ENCODE measurements at regions not wholly inside any gene's neighbourhood (a gene's known extent, or its start where the extent isn't known, plus 50 kb on each side); places are given as distances from the start of the nearest gene placed in this dataset.

DNA sequence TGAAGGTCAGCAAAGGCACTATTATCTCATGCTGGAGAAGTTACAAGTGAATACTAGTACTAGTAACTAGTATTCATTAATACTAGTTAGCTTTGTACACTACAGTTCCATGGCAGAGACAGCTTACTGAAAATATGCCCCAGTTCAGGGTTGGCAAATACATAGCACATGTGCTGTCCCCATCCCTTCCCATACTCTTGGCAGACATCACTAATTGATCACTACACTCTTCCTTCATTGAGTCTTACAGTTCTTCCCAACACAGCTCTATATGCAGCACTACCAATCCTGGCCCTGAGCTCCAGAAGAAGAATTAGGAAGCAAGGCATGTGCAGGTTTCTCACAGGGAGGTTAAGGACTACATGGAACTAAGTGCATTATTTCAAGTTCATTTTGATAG is 168.3 kb upstream of the EEA1 start:
- Histone ChIP-seq H3K9me2 (ENCODE audit: insufficient read depth, low read length) (no peaks in the 10 kb centered on the region), H3K27ac (ENCODE audit: low read length) (no peak overlapping the region), H3K36me3 (ENCODE audit: insufficient read depth, low read length) (no peaks in the 10 kb centered on the region)

DNA sequence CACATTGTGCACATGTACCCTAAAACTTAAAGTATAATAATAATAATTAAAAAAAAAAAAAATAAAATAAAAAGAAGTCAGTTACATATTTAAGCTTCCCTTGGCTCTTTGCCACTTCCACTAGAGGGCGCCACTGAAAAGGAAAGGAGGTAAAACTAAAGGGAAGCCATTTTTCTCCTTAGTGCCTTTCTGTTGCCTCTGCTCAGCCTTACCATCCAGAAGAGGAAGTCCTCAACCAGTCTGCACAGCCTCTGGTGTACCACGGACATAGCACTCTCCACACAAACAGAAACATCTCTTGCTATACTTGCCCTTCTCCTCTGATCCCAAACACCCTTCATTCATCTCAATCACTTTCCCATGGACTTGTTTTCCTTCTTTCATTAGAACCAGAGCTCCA is 169.0 kb upstream of the EEA1 start:
- no peak overlapping the region for H3K9ac ChIP-seq (ENCODE audit: low read length)
- no peak overlapping the region for H3K4me2 ChIP-seq (ENCODE audit: low read length)
- TF ChIP-seq SMC3 (conservative IDR thresholded peaks at IDR 0.05; ENCODE audit: poor library complexity) (no peak), RAD21 (conservative IDR thresholded peaks at IDR 0.05) (no peak), TAF1 (IDR thresholded peaks at IDR 0.05; ENCODE audit: low read depth) (no peak), POLR2AphosphoS5 (IDR thresholded peaks at IDR 0.05) (no peak), MXI1 (conservative IDR thresholded peaks at IDR 0.05; ENCODE audit: poor library complexity, severe bottlenecking) (no peak), EZH2 (IDR thresholded peaks at IDR 0.05; ENCODE audit: borderline replicate concordance, insufficient read depth, low read length, poor library complexity, severe bottlenecking) (no peak), EP300 (conservative IDR thresholded peaks at IDR 0.05; ENCODE audit: poor library complexity, severe bottlenecking) (no peak)
- TF ChIP-seq, protein P1, sequence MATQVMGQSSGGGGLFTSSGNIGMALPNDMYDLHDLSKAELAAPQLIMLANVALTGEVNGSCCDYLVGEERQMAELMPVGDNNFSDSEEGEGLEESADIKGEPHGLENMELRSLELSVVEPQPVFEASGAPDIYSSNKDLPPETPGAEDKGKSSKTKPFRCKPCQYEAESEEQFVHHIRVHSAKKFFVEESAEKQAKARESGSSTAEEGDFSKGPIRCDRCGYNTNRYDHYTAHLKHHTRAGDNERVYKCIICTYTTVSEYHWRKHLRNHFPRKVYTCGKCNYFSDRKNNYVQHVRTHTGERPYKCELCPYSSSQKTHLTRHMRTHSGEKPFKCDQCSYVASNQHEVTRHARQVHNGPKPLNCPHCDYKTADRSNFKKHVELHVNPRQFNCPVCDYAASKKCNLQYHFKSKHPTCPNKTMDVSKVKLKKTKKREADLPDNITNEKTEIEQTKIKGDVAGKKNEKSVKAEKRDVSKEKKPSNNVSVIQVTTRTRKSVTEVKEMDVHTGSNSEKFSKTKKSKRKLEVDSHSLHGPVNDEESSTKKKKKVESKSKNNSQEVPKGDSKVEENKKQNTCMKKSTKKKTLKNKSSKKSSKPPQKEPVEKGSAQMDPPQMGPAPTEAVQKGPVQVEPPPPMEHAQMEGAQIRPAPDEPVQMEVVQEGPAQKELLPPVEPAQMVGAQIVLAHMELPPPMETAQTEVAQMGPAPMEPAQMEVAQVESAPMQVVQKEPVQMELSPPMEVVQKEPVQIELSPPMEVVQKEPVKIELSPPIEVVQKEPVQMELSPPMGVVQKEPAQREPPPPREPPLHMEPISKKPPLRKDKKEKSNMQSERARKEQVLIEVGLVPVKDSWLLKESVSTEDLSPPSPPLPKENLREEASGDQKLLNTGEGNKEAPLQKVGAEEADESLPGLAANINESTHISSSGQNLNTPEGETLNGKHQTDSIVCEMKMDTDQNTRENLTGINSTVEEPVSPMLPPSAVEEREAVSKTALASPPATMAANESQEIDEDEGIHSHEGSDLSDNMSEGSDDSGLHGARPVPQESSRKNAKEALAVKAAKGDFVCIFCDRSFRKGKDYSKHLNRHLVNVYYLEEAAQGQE (IDR thresholded peaks at IDR 0.05; ENCODE audit: borderline replicate concordance): no peak
- TF ChIP-seq, protein P2, sequence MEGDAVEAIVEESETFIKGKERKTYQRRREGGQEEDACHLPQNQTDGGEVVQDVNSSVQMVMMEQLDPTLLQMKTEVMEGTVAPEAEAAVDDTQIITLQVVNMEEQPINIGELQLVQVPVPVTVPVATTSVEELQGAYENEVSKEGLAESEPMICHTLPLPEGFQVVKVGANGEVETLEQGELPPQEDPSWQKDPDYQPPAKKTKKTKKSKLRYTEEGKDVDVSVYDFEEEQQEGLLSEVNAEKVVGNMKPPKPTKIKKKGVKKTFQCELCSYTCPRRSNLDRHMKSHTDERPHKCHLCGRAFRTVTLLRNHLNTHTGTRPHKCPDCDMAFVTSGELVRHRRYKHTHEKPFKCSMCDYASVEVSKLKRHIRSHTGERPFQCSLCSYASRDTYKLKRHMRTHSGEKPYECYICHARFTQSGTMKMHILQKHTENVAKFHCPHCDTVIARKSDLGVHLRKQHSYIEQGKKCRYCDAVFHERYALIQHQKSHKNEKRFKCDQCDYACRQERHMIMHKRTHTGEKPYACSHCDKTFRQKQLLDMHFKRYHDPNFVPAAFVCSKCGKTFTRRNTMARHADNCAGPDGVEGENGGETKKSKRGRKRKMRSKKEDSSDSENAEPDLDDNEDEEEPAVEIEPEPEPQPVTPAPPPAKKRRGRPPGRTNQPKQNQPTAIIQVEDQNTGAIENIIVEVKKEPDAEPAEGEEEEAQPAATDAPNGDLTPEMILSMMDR (IDR thresholded peaks at IDR 0.05; ENCODE audit: poor library complexity, severe bottlenecking): no peak
- H3K4me3 ChIP-seq (ENCODE audit: low read length): no peak overlapping the region
- H3K27me3 ChIP-seq (ENCODE audit: insufficient read depth, low read depth, low read length): no peaks in the 10 kb centered on the region
- H4K20me1 ChIP-seq (ENCODE audit: insufficient read depth): no peaks in the 10 kb centered on the region
- no peaks in the 10 kb centered on the region for H3K9me2 ChIP-seq (ENCODE audit: insufficient read depth, low read length)
- no peak overlapping the region for H2AFZ ChIP-seq (ENCODE audit: low read depth, low read length)
- no peaks in the 10 kb centered on the region for H3K9me3 ChIP-seq (ENCODE audit: low read length)
- no peaks in the 10 kb centered on the region for H3F3A ChIP-seq (ENCODE audit: insufficient read depth, low read length, poor library complexity, severe bottlenecking)
- no peaks in the 10 kb centered on the region for H3K36me3 ChIP-seq (ENCODE audit: insufficient read depth, low read length)
- no peaks in the 10 kb centered on the region for H3K79me2 ChIP-seq (replicated peaks; ENCODE audit: insufficient read depth, low read length)
- no peak overlapping the region for H3K27ac ChIP-seq (ENCODE audit: low read length)

More for the DNA sequence above, 168.3 kb upstream of the EEA1 start:
- Histone ChIP-seq H2AFZ (ENCODE audit: low read depth, low read length) (no peak overlapping the region), H4K20me1 (ENCODE audit: insufficient read depth) (no peaks in the 10 kb centered on the region), H3F3A (ENCODE audit: insufficient read depth, low read length, poor library complexity, severe bottlenecking) (no peaks in the 10 kb centered on the region), H3K4me3 (ENCODE audit: low read length) (no peak overlapping the region), H3K79me2 (replicated peaks; ENCODE audit: insufficient read depth, low read length) (no peaks in the 10 kb centered on the region), H3K4me2 (ENCODE audit: low read length) (no peak overlapping the region), H3K9me3 (ENCODE audit: low read length) (no peaks in the 10 kb centered on the region), H3K27me3 (ENCODE audit: insufficient read depth, low read depth, low read length) (no peaks in the 10 kb centered on the region), H3K9ac (ENCODE audit: low read length) (no peak overlapping the region)
- TF ChIP-seq, protein P1 (IDR thresholded peaks at IDR 0.05; ENCODE audit: borderline replicate concordance): no peak
- TF ChIP-seq EP300 (conservative IDR thresholded peaks at IDR 0.05; ENCODE audit: poor library complexity, severe bottlenecking): no peak
- TF ChIP-seq POLR2AphosphoS5 (IDR thresholded peaks at IDR 0.05): no peak
- TF ChIP-seq, protein P2 (IDR thresholded peaks at IDR 0.05; ENCODE audit: poor library complexity, severe bottlenecking): no peak
- no peak for TF ChIP-seq SMC3 (conservative IDR thresholded peaks at IDR 0.05; ENCODE audit: poor library complexity)
- no peak for TF ChIP-seq EZH2 (IDR thresholded peaks at IDR 0.05; ENCODE audit: borderline replicate concordance, insufficient read depth, low read length, poor library complexity, severe bottlenecking)
- no peak for TF ChIP-seq MXI1 (conservative IDR thresholded peaks at IDR 0.05; ENCODE audit: poor library complexity, severe bottlenecking)
- no peak for TF ChIP-seq TAF1 (IDR thresholded peaks at IDR 0.05; ENCODE audit: low read depth)
- TF ChIP-seq RAD21 (conservative IDR thresholded peaks at IDR 0.05): no peak

Measured in neural cell (in vitro differentiated cells).